Loucy (cell line): ENCODE measurements at regions not wholly inside any gene's neighbourhood (a gene's known extent, or its start where the extent isn't known, plus 50 kb on each side); places are given as distances from the start of the nearest gene placed in this dataset.

Experiments
- H2AFZ ChIP-seq: fragments of 200-600 bp; sonication (generic); 2 replicates; pipeline ENCODE4 v1.6.0; 2016; ENCODE audit warnings: antibody characterized with exemption, mild to moderate bottlenecking, low read length, moderate library complexity
- H3F3A ChIP-seq: fragments of 200-600 bp; 2 replicates; pipeline ENCODE4 v1.6.0; 2016; ENCODE audit warnings: antibody characterized with exemption, low read depth, mild to moderate bottlenecking
- H3K27me3 ChIP-seq: fragments of 200-600 bp; sonication (generic); 2 replicates; pipeline ENCODE4 v1.6.1; 2014; ENCODE audit warnings: low read length, mild to moderate bottlenecking; ENCODE audit not compliant: insufficient read depth, poor library complexity, severe bottlenecking
- H3K36me3 ChIP-seq: fragments of 200-600 bp; sonication (generic); 2 replicates; pipeline ENCODE4 v1.6.1; 2016; ENCODE audit warnings: low read length; ENCODE audit not compliant: insufficient read depth
- H3K4me1 ChIP-seq: fragments of 200-600 bp; sonication (generic); 2 replicates; pipeline ENCODE4 v1.5.1; 2014; ENCODE audit warnings: low read length, mild to moderate bottlenecking; ENCODE audit not compliant: insufficient read depth, poor library complexity, severe bottlenecking
- H3K4me2 ChIP-seq: fragments of 200-600 bp; sonication (generic); 2 replicates; pipeline ENCODE4 v1.6.0; 2014; ENCODE audit warnings: antibody characterized with exemption, low read length, low read depth, mild to moderate bottlenecking; ENCODE audit not compliant: poor library complexity, severe bottlenecking
- H3K4me3 ChIP-seq: fragments of 200-600 bp; sonication (generic); 2 replicates; pipeline ENCODE4 v1.5.1; 2014; ENCODE audit warnings: low read length, mild to moderate bottlenecking, mixed read lengths; ENCODE audit not compliant: poor library complexity, severe bottlenecking
- H3K79me2 ChIP-seq: fragments of 200-600 bp; sonication (generic); 2 replicates; pipeline ENCODE4 v1.6.1; 2014; ENCODE audit warnings: low read length; ENCODE audit not compliant: insufficient read depth
- H3K9ac ChIP-seq: fragments of 200-600 bp; sonication (generic); 2 replicates; pipeline ENCODE4 v1.6.0; 2014; ENCODE audit warnings: mild to moderate bottlenecking, low read depth, low read length, moderate library complexity; ENCODE audit not compliant: poor library complexity, severe bottlenecking
- H3K9me2 ChIP-seq: fragments of 200-600 bp; sonication (generic); replicated peaks from 2 replicates; pipeline ENCODE4 v1.6.1; 2016; ENCODE audit warnings: low read depth, low read length, mixed read lengths
- H3K9me3 ChIP-seq: fragments of 200-600 bp; sonication (generic); 2 replicates; pipeline ENCODE4 v1.6.1; 2014; ENCODE audit warnings: mild to moderate bottlenecking, antibody characterized with exemption, low read length, low read depth; ENCODE audit not compliant: insufficient read depth
- H4K20me1 ChIP-seq: fragments of 200-600 bp; sonication (generic); 2 replicates; pipeline ENCODE4 v1.6.0; 2014; ENCODE audit warnings: antibody characterized with exemption, low read length, mild to moderate bottlenecking; ENCODE audit not compliant: insufficient read depth, poor library complexity, severe bottlenecking
- CTCF ChIP-seq: fragments of 200-600 bp; sonication (generic); conservative IDR thresholded peaks from 2 replicates; pipeline ENCODE4 v1.5.1; 2014; ENCODE audit warnings: mild to moderate bottlenecking, antibody characterized with exemption, low read length
- EZH2phosphoT487 ChIP-seq: fragments of 200-600 bp; IDR thresholded peaks from 2 replicates; pipeline ENCODE4 v1.6.1; 2018; ENCODE audit warnings: antibody characterized with exemption, mild to moderate bottlenecking, moderate library complexity, borderline replicate concordance

DNA sequence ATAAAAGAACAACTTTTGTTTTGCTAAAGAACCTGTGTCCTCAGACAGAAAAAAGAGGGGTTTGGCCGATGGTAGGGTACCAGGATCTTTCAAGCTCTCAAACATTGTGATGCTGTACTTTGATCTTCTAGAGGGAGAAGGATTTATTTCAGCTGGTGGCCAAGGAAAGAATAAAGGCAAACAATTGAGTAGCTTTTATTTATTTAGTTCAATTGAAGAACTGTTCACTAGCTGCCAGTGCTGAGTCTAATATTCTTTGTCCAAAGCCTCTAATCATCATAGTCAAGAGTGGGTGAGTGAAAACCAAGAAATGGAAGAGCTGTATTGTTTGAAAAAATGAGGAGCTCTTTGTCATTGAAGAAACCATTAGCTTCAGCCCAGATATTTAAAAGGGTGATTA lies 138.4 kb downstream of the FAT3 start:
- Histone ChIP-seq H3F3A (no peaks in the 10 kb centered on the region), H3K9me3 (no peaks in the 10 kb centered on the region), H3K36me3 (no peaks in the 10 kb centered on the region), H3K9me2 (no peaks in the 10 kb centered on the region), H4K20me1 (no peaks in the 10 kb centered on the region), H2AFZ (no peak overlapping the region), H3K9ac (no peak overlapping the region), H3K4me3 (no peak overlapping the region), H3K4me1 (no peaks in the 10 kb centered on the region), H3K27me3 (no peaks in the 10 kb centered on the region), H3K4me2 (no peak overlapping the region), H3K79me2 (no peaks in the 10 kb centered on the region)
- TF ChIP-seq CTCF (no peak), EZH2phosphoT487 (no peak)

- H3K4me2 ChIP-seq, result no peak overlapping the region
- H3K4me1 ChIP-seq, result no peaks in the 10 kb centered on the region
- no peaks in the 10 kb centered on the region for H3K9me3 ChIP-seq
- no peaks in the 10 kb centered on the region for H4K20me1 ChIP-seq
- no peaks in the 10 kb centered on the region for H3F3A ChIP-seq
- H3K4me3 ChIP-seq, result no peak overlapping the region
- H3K9me2 ChIP-seq, result no peaks in the 10 kb centered on the region
- H3K9ac ChIP-seq, result no peak overlapping the region
- H2AFZ ChIP-seq, result no peak overlapping the region
- H3K27me3 ChIP-seq, result no peaks in the 10 kb centered on the region
- H3K36me3 ChIP-seq, result no peaks in the 10 kb centered on the region
- TF ChIP-seq EZH2phosphoT487 (no peak), CTCF (no peak)
- H3K79me2 ChIP-seq, result no peaks in the 10 kb centered on the region
These were observed 139.6 kb downstream of the FAT3 start for GRCh38 chr11:92364177-92364576.

DNA sequence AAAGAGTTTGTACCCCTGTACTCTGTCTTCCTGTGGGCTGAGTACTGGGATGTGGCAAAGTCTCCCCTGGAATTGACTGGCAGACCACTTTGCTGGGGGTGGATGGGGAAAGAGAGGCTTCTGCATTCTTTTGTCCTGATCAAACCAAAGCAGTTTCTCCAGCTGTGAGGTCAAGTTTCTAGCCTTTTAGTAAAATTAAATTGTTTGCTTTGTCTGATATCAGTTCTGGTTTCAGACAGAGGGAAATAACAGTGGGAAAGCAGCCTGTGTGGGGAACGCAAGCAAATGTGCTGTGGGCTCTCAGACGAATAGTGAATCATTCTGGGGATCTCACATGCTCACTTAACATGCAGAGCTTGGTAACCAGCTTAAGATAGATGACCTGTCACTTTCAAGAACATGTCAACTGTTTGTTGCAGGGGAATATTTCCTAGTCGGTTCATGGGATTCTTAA lies 151.6 kb downstream of the FAT3 start:
- Histone ChIP-seq H3K36me3 (no peaks in the 10 kb centered on the region), H3K79me2 (no peaks in the 10 kb centered on the region), H3F3A (no peaks in the 10 kb centered on the region), H3K9me3 (no peaks in the 10 kb centered on the region), H3K4me1 (no peaks in the 10 kb centered on the region), H2AFZ (no peak overlapping the region), H4K20me1 (no peaks in the 10 kb centered on the region), H3K9me2 (no peaks in the 10 kb centered on the region), H3K9ac (no peak overlapping the region), H3K27me3 (no peaks in the 10 kb centered on the region), H3K4me2 (no peak overlapping the region), H3K4me3 (no peak overlapping the region)
- TF ChIP-seq EZH2phosphoT487 (no peak), CTCF (no peak)
